ENCODE measurements at regions not wholly inside any gene's neighbourhood (a gene's known extent, or its start where the extent isn't known, plus 50 kb on each side); places are given as distances from the start of the nearest gene placed in this dataset.
"Not testable (repeated sequence)": the region's sequence is repeated elsewhere in the genome, so short reads cannot be mapped to it uniquely, and the experiment has no call there.

DNA sequence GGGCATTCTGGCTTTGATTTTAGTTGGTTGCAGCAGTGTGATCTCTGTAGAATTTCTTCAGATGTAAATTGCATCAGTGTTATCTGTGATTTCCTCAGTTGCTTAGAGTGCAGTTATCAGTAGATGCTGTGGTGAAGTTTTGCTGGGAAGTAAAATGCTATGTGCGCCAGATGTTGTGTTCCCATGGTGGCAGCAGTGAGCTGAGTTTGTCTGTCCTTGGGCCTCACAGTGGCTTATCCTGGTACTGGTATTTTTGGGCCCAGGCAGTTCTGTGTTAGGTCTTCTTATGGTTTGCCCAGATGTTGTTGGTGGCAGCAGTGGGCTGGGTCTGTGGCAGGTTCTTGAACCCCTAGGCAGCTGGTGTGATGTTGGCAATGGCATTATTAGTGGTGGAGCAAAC lies 1242.1 kb downstream of the PLA2G4A start:
- DNase-seq (ENCODE audit: low read depth in 3 of 3, low spot score in 2 of 3), result no peak

DNA sequence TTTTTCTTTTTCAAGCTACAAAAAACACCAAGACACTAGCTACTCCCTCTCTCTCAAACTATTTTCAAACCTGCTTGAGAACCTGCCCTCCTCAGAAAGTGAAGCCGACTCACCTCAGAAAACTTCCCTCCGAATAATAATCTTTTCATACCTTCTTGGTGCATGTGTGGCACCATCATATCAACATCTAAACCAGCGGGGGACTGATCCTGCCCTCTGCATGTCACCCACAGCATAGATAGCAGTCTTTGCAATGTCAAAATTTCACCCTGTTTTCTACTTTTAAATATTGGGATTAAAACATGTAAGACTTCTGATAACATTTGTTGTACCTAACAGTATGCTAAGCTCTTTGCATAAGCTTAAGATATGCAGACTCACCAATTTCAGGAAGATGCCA lies 1260.3 kb downstream of the PLA2G4A start:
- no peak for DNase-seq (ENCODE audit: low read depth in 3 of 3, low spot score in 2 of 3)

DNA sequence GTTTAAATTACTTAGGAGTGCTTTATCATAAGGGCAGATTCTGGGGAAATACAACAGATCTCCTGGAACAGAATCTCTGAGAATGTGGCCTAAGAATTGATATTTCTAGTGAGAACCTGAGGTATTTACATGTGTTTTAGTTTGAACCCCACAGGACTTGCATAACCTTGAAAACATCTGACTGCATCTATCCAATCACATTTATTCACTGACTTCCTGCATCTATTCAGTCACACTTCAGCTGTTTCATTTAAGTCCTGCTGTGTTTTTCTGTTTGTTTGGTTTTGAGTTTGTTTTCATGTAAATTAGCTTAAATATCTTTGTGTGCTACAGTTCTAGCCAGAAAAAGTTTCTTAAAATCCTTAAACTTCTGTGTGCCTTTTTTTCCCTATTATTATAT lies 1260.7 kb downstream of the PLA2G4A start:
- no peak for DNase-seq (ENCODE audit: low read depth in 3 of 3, low spot score in 2 of 3)

DNA sequence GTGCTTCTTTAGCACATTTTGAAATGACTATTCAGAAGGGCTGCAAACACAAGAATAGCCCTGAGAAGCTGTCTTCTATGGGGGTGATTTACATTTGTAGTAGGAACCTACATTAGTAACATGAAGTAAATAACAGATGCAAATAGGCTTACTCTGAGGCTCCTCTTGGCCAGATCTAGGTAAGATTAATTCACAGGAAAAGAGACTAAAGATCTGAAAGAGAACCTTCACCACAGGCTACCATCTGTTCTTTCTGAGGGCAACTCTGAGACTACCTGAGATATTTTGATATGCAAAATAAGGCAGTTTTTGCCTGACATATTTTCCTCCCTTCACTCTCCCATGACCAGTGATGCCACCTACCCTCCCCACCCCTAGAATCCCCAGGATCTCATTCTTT lies 1267.8 kb downstream of the PLA2G4A start:
- DNase-seq (ENCODE audit: low read depth in 3 of 3, low spot score in 2 of 3), result no peak

DNA sequence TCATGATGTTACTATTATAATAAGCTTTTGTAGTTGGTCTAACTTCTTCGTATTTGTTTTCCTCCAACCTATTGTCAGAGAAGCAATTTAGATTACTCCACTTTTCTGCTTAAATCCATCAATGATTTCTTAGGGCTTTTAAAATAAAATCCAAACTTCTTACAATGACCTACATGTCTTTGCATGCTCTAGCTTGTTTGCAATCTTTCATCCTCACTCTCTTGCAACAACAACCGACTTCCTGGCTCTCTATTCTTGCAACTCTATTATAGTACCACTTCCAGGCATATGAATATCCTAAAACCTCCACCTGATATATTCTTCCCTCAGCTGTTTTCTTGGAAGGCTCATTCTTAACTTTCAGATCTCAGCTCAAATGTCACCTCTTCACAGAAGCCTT lies 1288.7 kb downstream of the PLA2G4A start:
- DNase-seq (ENCODE audit: low read depth in 3 of 3, low spot score in 2 of 3), result no peak

DNA sequence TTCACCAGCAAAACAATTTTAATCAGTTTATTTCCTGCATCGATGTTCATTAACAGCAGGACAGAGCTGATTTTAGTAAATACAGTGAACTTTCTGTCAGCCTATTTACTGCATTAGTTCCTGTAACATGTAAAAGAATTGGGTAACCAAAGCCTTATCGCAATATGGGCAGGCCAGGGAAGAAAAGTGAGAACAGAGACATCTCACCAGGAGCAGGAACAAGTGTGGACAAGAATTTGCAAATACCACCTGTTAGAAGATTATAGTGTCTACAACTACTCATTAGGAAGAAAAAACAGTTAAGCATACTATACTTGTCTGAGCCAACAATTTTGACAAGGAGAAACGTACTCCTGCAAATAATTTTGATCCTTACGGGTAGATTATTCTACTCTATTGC lies 1293.9 kb downstream of the PLA2G4A start:
- no peak for DNase-seq (ENCODE audit: low read depth in 3 of 3, low spot score in 2 of 3)

DNA sequence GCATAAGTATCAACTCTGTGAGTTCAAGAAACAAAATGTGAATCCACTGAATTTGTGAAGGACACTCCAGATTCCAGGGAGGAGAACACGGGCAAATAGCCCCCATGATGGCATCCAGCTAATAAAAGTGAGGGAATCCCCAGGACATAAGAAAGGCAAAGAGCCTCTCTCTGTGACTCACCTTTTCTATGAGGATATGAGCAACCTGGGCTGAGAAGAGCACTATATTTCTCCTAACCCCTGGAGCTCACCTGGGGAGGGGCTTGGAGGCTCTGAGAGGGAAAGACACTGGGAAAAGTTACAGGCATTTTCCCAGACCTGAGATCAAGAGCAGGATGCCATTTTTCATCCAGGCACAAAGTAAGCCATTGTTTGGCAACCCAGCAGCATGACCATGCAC lies 1298.8 kb downstream of the PLA2G4A start:
- no peak for DNase-seq (ENCODE audit: low read depth in 3 of 3, low spot score in 2 of 3)

DNA sequence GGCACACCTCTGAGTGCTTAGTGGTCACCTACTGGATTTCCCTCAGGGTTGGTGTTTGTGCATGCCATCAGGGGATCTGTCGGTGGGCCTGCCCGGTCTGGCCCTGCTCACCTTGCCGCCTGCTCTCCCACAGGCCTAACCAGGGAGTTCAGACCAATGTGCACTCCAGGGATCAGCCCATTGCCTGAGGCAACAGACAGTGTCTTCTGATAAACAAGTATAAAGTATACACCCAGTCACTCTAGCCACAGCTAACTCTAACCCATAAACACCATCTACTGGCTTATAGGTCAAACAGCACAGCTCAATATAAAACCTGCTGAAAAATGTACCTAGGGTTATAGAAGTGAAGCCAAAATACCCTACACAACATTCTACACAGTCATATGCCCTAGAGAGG lies 1300.0 kb downstream of the PLA2G4A start:
- no peak for DNase-seq (ENCODE audit: low read depth in 3 of 3, low spot score in 2 of 3)

DNA sequence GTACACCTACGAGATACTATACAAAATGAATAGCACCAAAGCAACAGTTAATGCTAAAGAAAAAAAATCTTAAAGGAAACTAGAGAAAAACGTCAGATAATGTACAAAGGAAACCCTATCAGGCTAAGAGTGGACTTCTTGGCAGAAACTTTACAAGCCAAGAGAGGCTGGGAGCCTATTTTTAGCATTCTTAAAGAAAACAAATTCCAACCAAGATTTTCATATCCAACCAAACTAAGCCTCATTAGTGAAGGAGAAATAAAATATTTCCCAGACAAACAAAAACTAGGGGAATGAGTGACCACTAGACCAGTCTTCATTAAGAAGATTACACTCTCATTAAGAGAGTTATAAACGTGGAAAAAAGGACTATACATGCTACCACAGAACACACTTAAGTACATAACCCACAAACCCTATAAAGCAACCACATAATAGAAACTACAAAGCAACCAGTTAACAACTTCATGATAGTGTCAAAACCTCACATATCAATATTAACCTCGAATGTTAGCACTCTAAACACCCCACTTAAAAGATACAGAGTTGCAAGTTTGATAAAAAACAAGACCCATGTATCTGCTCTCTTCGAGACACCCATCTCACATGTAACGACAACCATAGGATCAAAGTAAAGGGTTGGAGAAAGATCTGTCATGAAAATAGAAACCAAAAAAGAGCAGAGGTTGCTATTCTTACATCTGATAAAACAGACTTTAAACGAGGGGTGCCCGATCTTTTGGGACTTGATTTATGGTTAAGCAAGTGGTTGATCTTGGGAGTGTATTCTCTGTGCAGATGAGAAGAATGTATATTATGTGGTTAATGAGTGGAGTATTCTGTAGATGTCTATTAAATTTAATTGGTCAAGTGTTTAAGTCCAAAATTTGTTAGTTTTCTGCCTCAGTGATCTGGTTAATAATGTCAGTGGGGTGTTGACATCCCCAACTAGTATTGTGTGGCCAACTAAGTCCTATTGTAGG lies 1301.4 kb downstream of the PLA2G4A start:
- no peak for DNase-seq (ENCODE audit: low read depth in 3 of 3, low spot score in 2 of 3)

DNA sequence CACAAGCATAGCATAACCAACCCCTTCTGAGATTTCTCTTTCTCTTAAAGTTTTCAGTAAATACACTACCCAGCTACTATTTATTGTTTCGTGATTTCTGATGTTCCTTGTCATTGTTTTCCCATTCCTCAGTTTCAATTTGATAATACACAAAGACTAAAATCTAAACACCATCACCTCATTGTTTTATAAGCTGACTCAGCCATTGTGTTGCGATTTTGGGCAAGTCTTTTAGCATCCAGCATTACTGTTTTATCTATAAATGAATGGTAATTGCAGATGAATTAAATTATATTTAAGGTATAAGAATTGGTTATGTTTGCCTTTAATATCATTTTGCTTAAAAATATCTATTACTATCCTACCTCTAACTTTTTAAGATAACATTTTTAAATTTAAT lies 1308.5 kb downstream of the PLA2G4A start:
- no peak for DNase-seq (ENCODE audit: low read depth in 3 of 3, low spot score in 2 of 3)

DNA sequence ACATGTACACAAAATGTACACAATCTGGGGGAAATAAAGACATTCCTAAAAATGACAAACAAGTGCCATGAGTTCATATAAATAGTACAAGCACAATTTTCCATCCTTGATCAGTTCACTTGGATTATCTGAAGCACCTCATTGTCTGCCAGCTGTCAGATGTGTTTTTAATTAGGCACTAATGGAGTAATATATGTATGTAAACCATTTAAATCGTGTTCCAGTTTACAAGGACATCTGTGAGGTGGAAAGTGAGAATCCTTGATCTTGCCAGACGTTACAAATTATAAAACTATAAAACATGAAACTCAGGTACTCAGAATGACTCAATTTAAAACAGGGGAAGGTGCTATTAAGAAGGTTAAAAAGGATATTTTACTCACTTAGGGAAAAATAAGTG lies 1312.2 kb downstream of the PLA2G4A start:
- DNase-seq (ENCODE audit: low read depth in 3 of 3, low spot score in 2 of 3), result no peak

DNA sequence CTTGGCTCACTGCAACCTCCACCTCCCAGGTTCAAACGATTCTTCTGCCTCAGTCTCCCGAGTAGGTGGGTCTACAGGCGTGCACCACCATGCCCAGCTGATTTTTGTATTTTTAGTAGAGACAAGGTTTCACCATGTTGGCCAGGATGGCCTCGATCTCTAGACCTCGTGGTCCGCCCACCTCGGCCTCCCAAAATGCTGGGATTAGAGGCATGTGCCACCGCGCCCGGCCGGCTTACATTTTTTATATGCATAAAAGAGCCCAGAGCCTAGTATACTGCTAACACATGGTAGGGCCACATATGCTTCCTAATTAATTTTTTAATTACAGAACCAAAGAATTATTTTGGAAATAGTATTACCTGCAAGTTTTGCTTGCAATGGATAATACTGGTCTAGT lies 1325.4 kb downstream of the PLA2G4A start:
- DNase-seq (ENCODE audit: low read depth in 3 of 3, low spot score in 2 of 3), result no peak

DNA sequence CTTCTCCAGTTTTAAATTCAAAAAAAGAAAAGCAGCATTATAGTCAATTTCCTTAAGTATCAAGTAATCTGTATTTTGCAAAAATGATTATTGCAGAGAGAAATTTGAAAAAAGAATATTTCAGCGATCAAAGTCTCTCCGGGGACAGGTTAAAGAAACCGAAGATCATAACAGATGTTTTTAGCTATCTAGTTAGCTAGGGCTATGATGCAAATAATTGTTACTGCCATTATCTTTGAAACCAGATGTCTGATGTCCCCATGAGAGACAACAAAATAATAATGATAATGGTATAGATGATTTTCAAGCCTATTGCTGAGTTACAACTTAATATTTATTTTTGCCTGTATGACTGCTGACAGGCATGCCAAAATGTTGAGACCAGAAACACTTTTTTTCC lies 1326.0 kb downstream of the PLA2G4A start:
- DNase-seq (ENCODE audit: low read depth in 3 of 3, low spot score in 2 of 3), result no peak

DNA sequence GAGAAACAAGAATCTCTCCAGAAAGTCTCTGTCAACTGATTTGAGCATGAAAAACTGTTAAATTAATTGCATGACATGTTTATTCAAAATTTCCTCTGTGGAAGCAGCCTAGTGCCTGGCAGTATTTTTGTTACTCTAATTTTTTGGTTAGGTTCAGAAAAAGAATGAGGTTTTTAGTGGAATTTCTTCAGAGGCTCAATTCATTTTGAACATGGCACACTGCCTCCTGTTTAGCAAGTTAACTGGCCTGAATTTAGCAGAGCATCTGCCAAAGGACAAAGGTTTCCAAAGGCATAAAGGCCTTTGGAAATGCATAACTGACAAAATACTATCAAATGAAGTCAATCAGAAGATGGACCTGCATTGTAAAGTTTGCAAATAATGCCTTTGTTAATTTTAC lies 1326.5 kb downstream of the PLA2G4A start:
- DNase-seq (ENCODE audit: low read depth in 3 of 3, low spot score in 2 of 3), result no peak

DNA sequence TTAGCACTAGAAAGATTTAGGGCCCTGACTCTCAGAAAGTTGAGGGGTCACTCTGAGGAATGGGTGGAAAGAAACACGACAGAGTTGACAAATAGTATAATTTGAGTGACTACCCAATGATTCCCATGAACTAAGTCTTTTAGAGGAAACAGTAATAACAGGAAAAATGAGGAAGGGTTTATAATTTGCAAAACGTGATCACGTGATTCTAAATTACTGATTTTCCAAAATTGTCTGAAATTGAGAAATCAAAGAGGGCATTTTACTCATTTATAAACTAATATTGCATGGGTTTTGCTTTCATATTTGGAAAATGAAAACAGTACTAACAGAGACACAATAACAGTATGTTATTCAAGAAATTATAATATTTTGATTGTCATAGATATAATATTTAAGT lies 1335.7 kb downstream of the PLA2G4A start:
- DNase-seq (ENCODE audit: low read depth in 3 of 3, low spot score in 2 of 3), result no peak

DNA sequence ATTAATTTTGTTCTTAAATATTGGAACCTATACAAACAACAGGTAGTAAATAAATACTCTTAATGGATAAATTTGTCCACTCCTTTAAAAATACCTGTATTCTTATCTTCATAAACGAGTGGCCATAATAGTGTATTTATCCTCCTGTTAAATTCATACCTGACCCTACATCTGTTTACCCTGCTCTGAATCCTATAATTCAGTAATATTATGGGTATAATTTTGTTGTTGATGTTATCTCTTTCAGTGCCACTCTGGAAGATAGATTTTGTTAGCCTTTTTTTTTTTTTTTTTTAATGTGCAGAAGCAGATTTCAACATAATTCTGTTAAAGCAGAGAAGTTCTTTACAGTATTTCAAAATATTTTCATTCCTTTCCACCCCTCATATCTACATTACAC lies 1337.9 kb downstream of the PLA2G4A start:
- DNase-seq (ENCODE audit: low read depth in 3 of 3, low spot score in 2 of 3), result no peak

DNA sequence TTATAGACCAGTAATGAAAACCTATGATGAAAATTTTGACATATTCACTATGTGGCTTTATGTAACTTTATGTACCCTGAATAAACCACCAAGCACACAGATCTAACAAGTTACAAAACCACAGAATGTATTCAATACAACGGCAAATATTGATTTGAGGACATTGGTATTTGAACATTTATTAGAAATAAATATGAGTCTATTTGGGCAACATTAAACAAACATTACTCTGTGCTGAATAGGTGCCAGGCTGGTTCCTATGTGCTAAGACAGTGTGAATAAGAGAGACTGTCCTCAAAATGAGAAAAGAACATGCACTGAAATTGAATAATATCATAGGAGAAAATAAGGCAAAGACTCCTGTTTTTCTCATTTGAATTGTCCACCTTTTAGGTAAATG lies 1341.2 kb downstream of the PLA2G4A start:
- no peak for DNase-seq (ENCODE audit: low read depth in 3 of 3, low spot score in 2 of 3)

DNA sequence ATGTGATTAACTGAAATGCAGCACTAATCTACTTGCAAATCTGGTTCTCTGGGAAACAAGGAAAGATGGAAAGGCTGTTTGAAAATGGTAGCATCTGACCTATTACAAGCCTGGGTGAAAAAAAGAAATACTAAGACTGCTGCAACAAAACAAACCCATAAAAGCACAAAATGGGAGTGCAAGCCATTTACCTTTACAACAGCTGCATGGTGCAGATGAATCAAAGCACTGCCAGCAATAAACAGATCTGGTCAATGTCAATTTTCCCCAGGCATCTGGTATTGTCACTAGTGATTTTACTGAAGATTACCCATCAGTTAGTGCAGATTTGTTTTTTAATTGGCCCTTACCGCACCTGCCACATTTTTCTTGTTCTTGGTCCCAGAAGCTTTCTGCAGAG lies 1341.7 kb downstream of the PLA2G4A start:
- DNase-seq (ENCODE audit: low read depth in 3 of 3, low spot score in 2 of 3), result no peak

DNA sequence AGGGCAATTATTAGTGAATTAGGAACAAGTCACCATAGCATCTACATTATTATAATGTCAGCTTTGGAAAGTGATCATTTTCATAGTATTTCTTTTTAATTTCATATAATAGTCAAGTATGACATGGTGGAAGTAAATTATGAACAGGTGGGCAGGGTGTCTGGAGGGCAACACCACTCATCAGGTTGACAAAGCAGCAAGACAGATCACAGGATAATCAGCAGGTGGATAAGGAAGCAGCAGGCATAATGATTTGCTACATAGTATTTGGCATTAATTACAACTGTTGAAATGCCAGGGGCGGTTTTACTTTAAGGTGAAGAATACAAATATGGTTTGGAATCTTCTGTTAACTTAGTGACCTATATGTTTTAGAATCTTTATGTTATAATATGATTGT lies 1342.2 kb downstream of the PLA2G4A start:
- no peak for DNase-seq (ENCODE audit: low read depth in 3 of 3, low spot score in 2 of 3)

DNA sequence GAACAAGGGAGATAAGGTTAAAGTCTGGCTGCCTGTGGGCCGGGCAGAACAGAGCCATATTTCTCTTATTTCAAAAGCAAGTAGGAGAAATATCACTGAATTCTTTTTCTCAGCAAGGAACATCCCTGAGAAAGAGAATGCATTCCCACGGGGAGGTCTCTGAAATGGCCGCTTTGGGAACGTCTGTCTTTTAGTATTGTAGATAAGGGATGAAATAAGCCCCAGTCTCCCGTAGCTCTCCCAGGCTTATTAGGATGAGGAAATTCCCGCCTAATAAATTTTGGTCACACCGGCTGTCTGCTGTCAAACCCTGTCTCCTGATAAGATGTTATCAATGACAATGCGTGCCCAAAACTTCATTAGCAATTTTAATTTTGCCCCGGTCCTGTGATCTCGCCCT lies 1353.3 kb downstream of the PLA2G4A start:
- DNase-seq (ENCODE audit: low read depth in 3 of 3, low spot score in 2 of 3), result not testable (repeated sequence)

DNA sequence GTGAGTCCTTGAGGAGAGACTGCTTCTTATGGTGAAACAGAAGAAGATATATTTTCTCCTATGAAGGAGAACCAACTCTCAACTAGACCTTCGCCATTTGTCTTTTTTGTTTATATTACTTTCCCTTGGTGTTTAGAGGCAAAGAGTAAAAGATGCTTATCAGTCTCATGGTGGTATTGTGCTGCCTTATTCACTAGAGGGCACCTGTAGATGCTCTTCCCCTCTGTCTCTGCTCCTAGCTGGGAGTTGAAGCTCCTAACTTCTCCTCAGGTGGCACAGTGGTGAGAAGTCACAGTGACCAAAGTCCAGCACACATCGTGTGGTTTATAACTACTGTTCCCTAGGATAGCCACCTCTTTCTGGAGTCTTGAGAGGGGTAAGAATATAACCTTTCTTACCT lies 1359.6 kb downstream of the PLA2G4A start:
- no peak for DNase-seq (ENCODE audit: low read depth in 3 of 3, low spot score in 2 of 3)

DNA sequence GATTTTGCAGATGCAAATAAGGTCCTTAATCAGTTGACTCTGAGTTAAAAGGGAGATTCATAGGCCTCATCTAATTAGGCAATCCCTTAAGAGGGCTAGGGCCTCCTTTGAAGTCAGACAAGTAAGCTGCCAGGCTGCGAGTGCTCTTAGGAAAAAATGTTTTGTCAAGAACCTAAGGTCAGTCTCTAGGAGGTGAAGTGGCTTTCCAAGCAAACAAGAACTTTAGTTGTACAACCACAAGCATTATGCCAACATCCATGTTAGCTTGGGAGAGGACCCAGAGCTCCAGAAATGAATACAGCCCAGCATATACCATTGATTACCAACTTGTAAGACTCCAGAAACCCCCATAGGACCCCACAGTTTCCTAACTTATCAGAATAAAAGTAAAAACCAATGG lies 1366.2 kb downstream of the PLA2G4A start:
- no peak for DNase-seq (ENCODE audit: low read depth in 3 of 3, low spot score in 2 of 3)

DNA sequence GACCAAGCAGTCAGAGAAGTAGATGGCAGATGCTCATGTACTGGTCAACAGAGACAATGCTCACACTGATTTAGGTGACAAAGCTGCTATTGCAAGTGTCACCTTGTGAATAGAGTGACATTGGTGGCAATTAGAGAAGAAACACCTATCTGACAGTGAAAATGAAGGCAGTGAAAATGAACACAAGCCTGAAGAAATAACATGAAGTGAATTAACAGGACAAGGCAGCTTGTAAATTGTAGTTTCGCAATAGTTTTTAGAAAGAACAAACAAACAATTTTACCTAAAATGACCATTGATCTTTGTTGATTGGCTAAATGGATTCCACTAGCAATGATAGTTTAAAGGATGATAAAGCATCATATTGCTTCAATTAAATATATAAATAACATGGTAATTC lies 1389.5 kb downstream of the PLA2G4A start:
- no peak for DNase-seq (ENCODE audit: low read depth in 3 of 3, low spot score in 2 of 3)
